HuH-7 (cell line): ENCODE measurements at regions not wholly inside any gene's neighbourhood (a gene's known extent, or its start where the extent isn't known, plus 50 kb on each side); places are given as distances from the start of the nearest gene placed in this dataset.

Experiments used
- DNase-seq: peaks from one replicate; pipeline ENCODE4 v3.0.0; 2011; ENCODE audit warnings: low spot score

- DNase-seq, result no peak
These were observed 401.8 kb downstream of the ARHGEF28 start for GRCh38 chr5:74027732-74028338.

GRCh38 chr5:74026310-74026709, 400.3 kb downstream of the ARHGEF28 start:
- no peak for DNase-seq

- no peak for DNase-seq
These were observed 395.1 kb downstream of the ARHGEF28 start for GRCh38 chr5:74021126-74021525.

GRCh38 chr5:74020503-74020902, 394.5 kb downstream of the ARHGEF28 start:
- DNase-seq, result no peak

- DNase-seq, result no peak
These were observed 393.9 kb downstream of the ARHGEF28 start for GRCh38 chr5:74019923-74020322.

- no peak for DNase-seq
These were observed 391.8 kb downstream of the ARHGEF28 start for GRCh38 chr5:74017786-74018211.

GRCh38 chr5:74017112-74017511, 391.1 kb downstream of the ARHGEF28 start:
- no peak for DNase-seq

- DNase-seq, result peak; percentile 35
These were observed 390.4 kb downstream of the ARHGEF28 start for GRCh38 chr5:74016373-74016772.

- no peak for DNase-seq
These were observed 389.7 kb downstream of the ARHGEF28 start for GRCh38 chr5:74015716-74016115.

- DNase-seq, result no peak
These were observed 387.2 kb downstream of the ARHGEF28 start for GRCh38 chr5:74013222-74013621.

- no peak for DNase-seq
These were observed 383.5 kb downstream of the ARHGEF28 start for GRCh38 chr5:74009502-74009901.

- no peak for DNase-seq
These were observed 381.2 kb downstream of the ARHGEF28 start for GRCh38 chr5:74007193-74007592.

- no peak for DNase-seq
These were observed 373.3 kb downstream of the ARHGEF28 start for GRCh38 chr5:73999297-73999696.

GRCh38 chr5:73998489-73998888, 372.5 kb downstream of the ARHGEF28 start:
- DNase-seq, result no peak

- no peak for DNase-seq
These were observed 372.0 kb downstream of the ARHGEF28 start for GRCh38 chr5:73997960-73998359.

- DNase-seq, result no peak
These were observed 370.3 kb downstream of the ARHGEF28 start for GRCh38 chr5:73996151-73996755.

GRCh38 chr5:73994963-73995362, 369.0 kb downstream of the ARHGEF28 start:
- no peak for DNase-seq
